Transverse colon (tissue), 4 donors: ENCODE measurements at regions not wholly inside any gene's neighbourhood (a gene's known extent, or its start where the extent isn't known, plus 50 kb on each side); places are given as distances from the start of the nearest gene placed in this dataset.

Experiments used
- DNase-seq: peaks from one replicate; pipeline ENCODE4 v3.0.0-alpha.2; 2019
- H3K27ac ChIP-seq, 4 donors: fragments of 200-600 bp; sonication (generic); 2 replicates each; pipeline ENCODE4 v1.5.1; 2016 to 2018; ENCODE audit warnings: inconsistent platforms in 4 of 4
- H3K27me3 ChIP-seq: fragments of 200-600 bp; sonication (generic); 2 replicates; pipeline ENCODE4 v1.5.1; 2017; ENCODE audit warnings: inconsistent platforms
- H3K36me3 ChIP-seq, 4 donors: fragments of 200-600 bp; sonication (generic); 2 replicates each; pipeline ENCODE4 v1.5.1; 2017 to 2019; ENCODE audit warnings: inconsistent platforms in 4 of 4
- H3K4me1 ChIP-seq, 4 donors: fragments of 200-600 bp; sonication (generic); 2 replicates each; pipeline ENCODE4 v1.5.1; 2017 to 2020; ENCODE audit warnings: inconsistent platforms in 4 of 4
- H3K4me3 ChIP-seq, 4 donors: fragments of 200-600 bp; sonication (generic); 1 replicate in 1 of 4; 2 replicates in 3 of 4; pipeline versions ENCODE4 v1.5.1 to v1.6.1; 2017 to 2019; ENCODE audit warnings: inconsistent platforms in 4 of 4
- H3K9me3 ChIP-seq, 2 donors: fragments of 200-600 bp; sonication (generic); 2 replicates each; pipeline ENCODE4 v1.5.1; 2017 to 2019; ENCODE audit warnings: inconsistent platforms in 2 of 2
- EP300 ChIP-seq: sonication (generic); formaldehyde crosslinking; IDR thresholded peaks from one replicate; pipeline ENCODE4 v1.6.1; 2017; ENCODE audit warnings: antibody characterized with exemption, low read depth
- POLR2A ChIP-seq: fragments of 450-650 bp; IDR thresholded peaks from one replicate; pipeline ENCODE4 v1.6.1; 2016; ENCODE audit warnings: antibody characterized with exemption, mild to moderate bottlenecking, moderate library complexity
- POLR2AphosphoS5 ChIP-seq, 3 donors: sonication (generic); formaldehyde crosslinking; IDR thresholded peaks; one replicate each; pipeline ENCODE4 v1.6.1; 2016; ENCODE audit warnings: antibody characterized with exemption in 3 of 3
- WGBS, 2 donors: methylation state at CpG; one replicate each; pipeline ENCODE4 v1.1.5; 2018; ENCODE audit warnings: low coverage in 1 of 2; 5-methylcytosine and 5-hydroxymethylcytosine counted together
- in situ Hi-C, 4 donors: fragments of 200-750 bp; cut with MboI; loops; one replicate each; pipeline versions ENCODE4 v1.15.0 to v1.15.1; 2017; ENCODE audit warnings: low sequenced_read_pairs in 3 of 4, low pct_ligation_motif_present in 1 of 4, low pct_unique_long_range_greater_than_20kb in 1 of 4
- intact Hi-C: fragments of 100-400 bp; cut with DNase I; formaldehyde crosslinking; loops from one replicate; pipeline ENCODE4 v1.15.1; 2023; ENCODE audit warnings: low total_unique reads
- TF ChIP-seq, protein P1 (sequence below), 5 experiments: fragments of 200-600 bp in 3 of 5; fragments of 450-650 bp in 2 of 5; sonication (generic) in 3 of 5; IDR thresholded peaks; 1 replicate in 2 of 5; 2 replicates in 3 of 5; pipeline ENCODE4 v1.5.1; 2016 to 2017; ENCODE audit warnings: antibody characterized with exemption in 5 of 5, inconsistent platforms in 3 of 5, mild to moderate bottlenecking in 2 of 5, moderate library complexity in 1 of 5

DNA sequence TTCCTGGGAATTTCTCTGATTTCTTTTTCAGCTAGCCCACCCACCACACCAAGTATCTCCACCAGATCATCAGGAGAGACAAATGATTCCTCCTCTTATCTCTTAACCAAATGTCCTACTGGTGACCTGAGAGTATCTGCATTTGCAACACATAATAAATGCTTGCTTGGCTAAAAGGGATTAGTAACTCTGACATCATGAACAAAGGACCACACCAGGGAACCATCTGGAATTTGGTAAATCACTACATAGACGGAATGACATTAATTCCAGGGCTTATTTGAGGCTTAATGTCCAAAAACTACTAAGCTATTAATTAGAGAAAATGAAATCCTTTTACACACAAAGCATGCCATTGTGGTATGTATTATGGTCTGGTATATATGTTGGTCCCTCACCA is 139.0 kb downstream of the RAP2A start:
- intact Hi-C loops (no loop called here), in situ Hi-C loops (no loop called here)
- no peak overlapping the region for H3K4me3 ChIP-seq
- no peak overlapping the region for H3K27ac ChIP-seq
- TF ChIP-seq POLR2A (no peak), EP300 (no peak), POLR2AphosphoS5 (IDR thresholded peaks at IDR 0.05) (no peak)
- TF ChIP-seq, protein P1, sequence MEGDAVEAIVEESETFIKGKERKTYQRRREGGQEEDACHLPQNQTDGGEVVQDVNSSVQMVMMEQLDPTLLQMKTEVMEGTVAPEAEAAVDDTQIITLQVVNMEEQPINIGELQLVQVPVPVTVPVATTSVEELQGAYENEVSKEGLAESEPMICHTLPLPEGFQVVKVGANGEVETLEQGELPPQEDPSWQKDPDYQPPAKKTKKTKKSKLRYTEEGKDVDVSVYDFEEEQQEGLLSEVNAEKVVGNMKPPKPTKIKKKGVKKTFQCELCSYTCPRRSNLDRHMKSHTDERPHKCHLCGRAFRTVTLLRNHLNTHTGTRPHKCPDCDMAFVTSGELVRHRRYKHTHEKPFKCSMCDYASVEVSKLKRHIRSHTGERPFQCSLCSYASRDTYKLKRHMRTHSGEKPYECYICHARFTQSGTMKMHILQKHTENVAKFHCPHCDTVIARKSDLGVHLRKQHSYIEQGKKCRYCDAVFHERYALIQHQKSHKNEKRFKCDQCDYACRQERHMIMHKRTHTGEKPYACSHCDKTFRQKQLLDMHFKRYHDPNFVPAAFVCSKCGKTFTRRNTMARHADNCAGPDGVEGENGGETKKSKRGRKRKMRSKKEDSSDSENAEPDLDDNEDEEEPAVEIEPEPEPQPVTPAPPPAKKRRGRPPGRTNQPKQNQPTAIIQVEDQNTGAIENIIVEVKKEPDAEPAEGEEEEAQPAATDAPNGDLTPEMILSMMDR (IDR thresholded peaks at IDR 0.05): no peak
- no peak for DNase-seq
- 67 to 74% methylated on average over 1 of the region's 1 CpG for WGBS, 2 donors
- H3K27me3 ChIP-seq: no peaks in the 10 kb centered on the region
- no peaks in the 10 kb centered on the region for H3K9me3 ChIP-seq
- H3K36me3 ChIP-seq: no peaks in the 10 kb centered on the region
- H3K4me1 ChIP-seq: peaks cover 0 to 3% (median under 1%) of the 10 kb centered on the region in 4 donors

DNA sequence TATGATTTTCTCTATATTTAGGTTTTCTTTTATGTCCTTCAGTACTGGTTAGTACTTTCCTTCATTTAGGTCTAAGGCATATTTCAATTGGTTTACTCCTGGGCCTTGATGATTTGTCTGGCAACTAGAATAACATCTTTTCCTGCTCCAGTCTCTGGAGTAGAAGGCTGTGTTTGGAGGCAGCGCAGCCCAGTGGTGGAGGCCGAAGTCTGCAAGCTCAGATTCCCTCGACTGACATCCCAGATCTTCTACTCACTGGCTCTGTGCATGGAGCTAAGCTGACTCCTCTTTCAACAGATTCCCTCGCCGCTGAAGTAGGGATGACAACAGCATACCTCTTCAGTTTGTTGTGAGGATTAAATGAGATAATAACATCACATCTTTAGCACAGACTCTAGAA is 141.0 kb downstream of the RAP2A start:
- Histone ChIP-seq H3K27ac (no peak overlapping the region), H3K9me3 (no peaks in the 10 kb centered on the region), H3K36me3 (no peaks in the 10 kb centered on the region), H3K4me3 (no peak overlapping the region), H3K27me3 (no peaks in the 10 kb centered on the region), H3K4me1 (no peaks in the 10 kb centered on the region)
- TF ChIP-seq POLR2A: no peak
- no peak for TF ChIP-seq EP300
- TF ChIP-seq, protein P1 (IDR thresholded peaks at IDR 0.05): peak; percentile 20 to 39 (median 28)
- no peak for TF ChIP-seq POLR2AphosphoS5 (IDR thresholded peaks at IDR 0.05)
- intact Hi-C loops: no loop called here
- in situ Hi-C loops: no loop called here
- peak; percentile 26 for DNase-seq
- 70 to 76% methylated on average over 2 to 5 of the region's 5 CpGs for WGBS, 2 donors

DNA sequence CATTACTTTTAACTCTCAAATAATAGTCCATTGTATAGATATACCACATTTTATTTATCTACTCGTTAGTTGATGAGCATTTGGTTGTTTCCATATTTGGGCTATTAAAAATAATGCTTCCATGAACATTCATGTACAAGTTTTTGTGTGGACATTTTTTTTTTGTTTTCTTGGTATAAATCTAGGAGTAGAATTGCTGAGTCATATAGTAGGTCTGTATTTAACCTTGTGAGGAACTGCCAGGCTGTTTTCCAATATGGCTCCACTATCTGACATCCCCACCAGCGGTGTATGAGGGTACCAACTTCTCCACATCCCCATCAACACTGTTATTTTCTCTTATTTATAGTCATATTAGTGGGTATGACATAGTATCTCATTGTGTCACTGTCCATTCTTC is 143.1 kb downstream of the RAP2A start:
- Histone ChIP-seq H3K4me3 (no peak overlapping the region), H3K9me3 (no peaks in the 10 kb centered on the region), H3K27me3 (no peaks in the 10 kb centered on the region), H3K36me3 (no peaks in the 10 kb centered on the region), H3K4me1 (no peaks in the 10 kb centered on the region), H3K27ac (no peak overlapping the region)
- intact Hi-C loops (no loop called here), in situ Hi-C loops (no loop called here)
- WGBS, 2 donors: 81 to 94% methylated on average over 2 of the region's 2 CpGs
- TF ChIP-seq POLR2A (no peak), POLR2AphosphoS5 (IDR thresholded peaks at IDR 0.05) (no peak), EP300 (no peak)
- TF ChIP-seq, protein P1 (IDR thresholded peaks at IDR 0.05): no peak
- no peak for DNase-seq

DNA sequence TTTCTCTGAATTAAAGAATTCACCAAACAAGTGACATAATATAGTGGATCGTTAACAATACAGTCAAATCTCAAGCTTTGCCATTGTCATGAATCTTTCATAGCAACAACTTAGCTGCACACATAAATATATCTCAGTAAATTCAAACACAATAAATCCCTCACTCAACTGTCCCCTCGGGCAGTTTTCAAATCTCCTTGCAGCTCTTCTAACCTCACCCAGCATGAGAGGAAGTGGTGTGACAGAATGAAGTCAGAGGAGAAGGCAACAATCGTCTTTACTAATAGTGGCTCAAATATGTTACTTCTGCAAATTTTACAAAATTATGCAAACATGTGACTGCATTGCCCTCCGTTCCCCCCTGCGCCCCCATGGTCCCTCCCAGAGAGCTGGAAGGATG is 148.2 kb downstream of the RAP2A start:
- DNase-seq: no peak
- intact Hi-C loops: no loop called here
- Histone ChIP-seq H3K4me1 (no peaks in the 10 kb centered on the region), H3K36me3 (no peaks in the 10 kb centered on the region), H3K4me3 (no peak overlapping the region), H3K9me3 (no peaks in the 10 kb centered on the region), H3K27ac (no peak overlapping the region), H3K27me3 (no peaks in the 10 kb centered on the region)
- in situ Hi-C loops: no loop called here
- 52 to 67% methylated on average over 2 to 5 of the region's 5 CpGs for WGBS, 2 donors
- TF ChIP-seq POLR2AphosphoS5 (IDR thresholded peaks at IDR 0.05) (no peak), EP300 (no peak), POLR2A (no peak)
- TF ChIP-seq, protein P1 (IDR thresholded peaks at IDR 0.05): no peak
